ENCODE measurements at regions not wholly inside any gene's neighbourhood (a gene's known extent, or its start where the extent isn't known, plus 50 kb on each side); places are given as distances from the start of the nearest gene placed in this dataset.
"Not testable (repeated sequence)": the region's sequence is repeated elsewhere in the genome, so short reads cannot be mapped to it uniquely, and the experiment has no call there.

GRCh38 chr13:63554157-63554556, 2138.5 kb upstream of the PCDH20 start:
- no peak for DNase-seq

DNA sequence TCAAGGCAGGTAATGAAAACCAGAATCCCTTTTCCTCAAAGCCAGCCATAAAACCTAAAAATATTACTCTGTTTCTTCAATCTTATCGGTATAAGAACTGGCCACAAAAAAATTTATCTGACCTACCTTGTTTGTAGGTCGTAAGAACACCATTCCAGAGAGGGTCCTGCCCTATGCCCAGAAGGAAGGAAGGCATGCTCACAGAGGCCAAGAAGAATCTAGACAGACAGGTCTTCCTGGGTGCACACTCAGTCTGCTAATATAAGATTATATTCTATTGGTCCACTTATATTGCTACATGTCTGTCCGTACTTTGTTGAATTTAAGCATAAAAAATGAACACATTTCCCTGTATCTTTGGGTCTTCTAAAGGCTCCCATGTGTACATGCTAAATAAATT, 2136.1 kb upstream of the PCDH20 start:
- no peak for DNase-seq

DNA sequence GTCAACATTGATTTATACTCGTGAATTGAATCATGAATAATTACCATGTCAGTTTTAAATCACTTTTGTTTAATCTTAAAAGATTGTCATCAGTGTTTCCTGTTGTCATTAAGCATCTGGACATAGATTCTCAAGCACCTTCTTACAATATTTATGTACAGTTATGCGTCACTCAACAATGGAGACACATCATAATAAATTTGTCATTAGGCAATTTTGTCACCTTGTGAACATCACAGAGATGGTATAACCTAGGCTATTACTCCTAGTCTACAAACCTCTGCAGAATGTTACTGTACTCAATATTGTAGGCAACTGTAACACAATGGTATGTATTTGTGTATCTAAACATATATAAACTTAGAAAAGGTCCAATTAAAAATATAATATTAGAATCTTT, 2130.9 kb upstream of the PCDH20 start:
- DNase-seq: no peak

- DNase-seq: no peak
Measured at GRCh38 chr13:63542770-63543169, 2127.1 kb upstream of the PCDH20 start.

GRCh38 chr13:63541336-63541735, 2125.7 kb upstream of the PCDH20 start:
- DNase-seq: no peak

DNA sequence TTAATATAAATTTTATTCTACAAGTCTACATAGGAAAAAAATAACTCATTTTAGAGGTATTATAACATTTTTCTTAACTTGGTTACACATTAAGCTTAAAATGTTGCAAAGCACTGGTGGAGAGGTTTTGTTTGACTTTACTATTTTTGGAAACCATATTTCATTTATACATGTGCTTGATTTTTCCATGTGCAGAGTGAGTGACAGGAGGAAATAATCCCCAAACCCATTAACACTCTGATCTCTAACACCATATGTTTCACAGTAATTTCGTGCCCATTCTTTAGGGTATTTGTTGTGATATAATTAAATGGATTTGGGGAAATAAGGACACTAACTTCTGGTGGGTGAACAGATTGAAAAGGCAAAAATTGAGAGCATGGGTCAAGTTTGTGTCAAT, 2124.4 kb upstream of the PCDH20 start:
- DNase-seq: no peak

GRCh38 chr13:63517371-63517770, 2101.7 kb upstream of the PCDH20 start:
- DNase-seq: no peak

GRCh38 chr13:63516124-63516523, 2100.5 kb upstream of the PCDH20 start:
- DNase-seq: no peak

- DNase-seq: no peak
Measured at GRCh38 chr13:63514886-63515285, 2099.2 kb upstream of the PCDH20 start.

- no peak for DNase-seq
Measured at GRCh38 chr13:63512095-63512494, 2096.4 kb upstream of the PCDH20 start.

GRCh38 chr13:63501702-63502101, 2086.1 kb upstream of the PCDH20 start:
- DNase-seq: no peak

DNA sequence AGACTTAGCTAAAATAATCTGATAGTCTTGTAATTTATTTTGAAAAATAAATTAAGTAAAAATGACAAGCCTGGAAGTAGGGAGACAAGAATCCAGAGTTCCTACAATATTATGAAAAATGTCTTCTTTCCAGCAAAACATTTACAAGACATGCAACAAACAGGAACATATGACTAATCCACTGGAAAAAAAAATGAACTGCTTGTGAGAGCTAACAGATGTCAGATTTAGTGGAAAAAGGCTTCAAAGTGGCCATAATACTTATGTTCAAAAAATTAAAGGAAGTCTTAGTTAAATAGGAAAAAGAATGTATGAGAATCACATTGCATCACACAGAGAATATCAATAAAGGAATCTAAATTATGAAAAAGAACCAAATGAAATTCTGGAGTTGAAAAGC, 2082.0 kb upstream of the PCDH20 start:
- no peak for DNase-seq

GRCh38 chr13:63492604-63493003, 2077.0 kb upstream of the PCDH20 start:
- DNase-seq: no peak

DNA sequence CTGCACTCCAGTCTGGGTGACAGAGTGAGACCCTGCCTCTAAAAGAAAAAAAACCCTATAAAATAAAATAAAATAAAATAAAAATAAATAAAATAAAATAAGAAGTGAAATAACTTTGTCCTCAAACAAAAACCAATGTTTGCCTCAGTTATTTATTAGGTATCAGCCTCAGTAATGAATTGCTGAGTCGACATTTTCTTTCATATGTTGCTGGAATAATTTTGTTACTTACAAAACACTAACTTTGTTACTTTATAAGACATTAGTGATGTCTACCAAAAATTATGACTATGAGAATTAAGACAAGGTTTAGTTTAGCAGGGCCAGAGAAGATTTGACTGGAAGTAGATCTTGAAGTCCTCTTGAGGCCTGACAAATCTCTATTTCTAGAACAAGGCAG, 2074.5 kb upstream of the PCDH20 start:
- DNase-seq: no peak

DNA sequence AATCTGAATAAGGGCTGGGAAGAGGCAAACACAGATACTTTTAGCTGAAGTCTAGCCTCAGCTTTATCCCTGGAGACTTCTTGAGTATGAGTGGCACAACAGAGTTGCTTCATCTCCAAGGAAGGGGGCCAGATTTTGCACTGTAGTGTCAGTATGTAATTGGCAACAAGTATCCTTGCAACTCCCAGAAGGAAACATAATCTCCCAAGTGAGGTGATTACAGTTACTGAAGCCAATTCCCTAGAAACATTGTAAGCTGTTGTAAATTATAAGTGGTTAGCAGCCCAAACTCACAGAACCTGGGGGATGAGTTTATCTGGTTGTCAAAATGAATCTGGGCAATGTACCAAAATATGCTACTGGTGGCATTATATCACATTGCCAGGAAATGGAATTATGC, 2065.7 kb upstream of the PCDH20 start:
- DNase-seq: no peak

DNA sequence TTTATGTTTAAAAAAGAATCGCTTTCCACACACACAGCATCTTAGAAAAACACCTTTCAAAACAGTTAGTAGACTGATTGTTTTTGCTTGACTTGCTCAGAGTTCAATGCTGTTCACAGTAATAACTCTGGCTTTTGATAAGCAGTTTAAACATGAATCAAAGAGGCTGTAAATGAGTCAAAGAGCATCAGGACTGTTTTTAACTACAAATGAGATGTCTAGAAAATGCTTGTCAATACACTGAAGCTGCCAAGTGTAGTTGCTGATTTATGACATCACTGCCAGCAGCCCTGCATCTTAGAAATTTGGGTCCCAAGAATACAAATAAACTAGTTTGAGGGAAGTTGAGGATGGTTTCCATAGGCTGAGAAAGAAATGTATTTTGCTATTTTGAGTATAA, 2057.1 kb upstream of the PCDH20 start:
- DNase-seq: no peak

- DNase-seq: no peak
Measured at GRCh38 chr13:63463782-63464610, 2048.3 kb upstream of the PCDH20 start.

- DNase-seq: no peak
Measured at GRCh38 chr13:63460462-63461090, 2044.9 kb upstream of the PCDH20 start.

- no peak for DNase-seq
Measured at GRCh38 chr13:63457186-63457585, 2041.5 kb upstream of the PCDH20 start.

DNA sequence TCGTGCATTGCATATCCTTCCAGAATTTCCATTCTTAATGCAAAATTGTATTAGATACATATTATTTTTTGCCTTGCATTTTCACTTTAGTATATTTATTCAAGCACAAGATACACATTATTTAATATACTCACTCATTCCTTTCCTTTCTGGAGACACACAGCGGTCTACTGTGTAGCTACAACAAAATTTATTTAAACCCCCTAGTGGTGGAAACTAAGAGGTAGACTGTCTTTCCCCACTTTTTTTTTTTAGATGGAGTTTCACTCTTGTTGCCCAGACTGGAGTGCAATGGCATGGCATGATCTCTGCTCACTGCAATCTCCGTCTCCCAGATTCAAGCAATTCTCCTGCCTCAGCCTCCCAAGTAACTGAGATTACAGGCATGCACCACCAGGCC, 2040.3 kb upstream of the PCDH20 start:
- no peak for DNase-seq

DNA sequence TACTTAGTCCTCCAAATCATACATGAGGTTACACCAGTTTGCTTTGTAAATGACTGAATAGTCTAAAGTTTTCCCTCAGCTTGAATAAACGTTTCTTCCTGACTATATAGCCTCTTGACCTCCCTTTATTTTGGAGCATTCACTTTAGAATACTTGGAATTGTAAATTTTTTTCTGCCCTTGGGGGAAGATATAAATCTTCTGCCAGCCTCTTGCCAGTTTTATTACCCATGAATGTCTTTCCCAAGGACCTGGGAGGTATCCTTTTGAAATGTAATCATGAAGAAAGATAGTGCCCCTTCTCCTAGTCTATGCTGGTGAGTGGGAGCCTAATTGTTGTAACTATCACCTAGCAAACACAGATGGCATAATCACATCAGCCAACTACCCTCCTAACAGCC, 2033.9 kb upstream of the PCDH20 start:
- no peak for DNase-seq

DNA sequence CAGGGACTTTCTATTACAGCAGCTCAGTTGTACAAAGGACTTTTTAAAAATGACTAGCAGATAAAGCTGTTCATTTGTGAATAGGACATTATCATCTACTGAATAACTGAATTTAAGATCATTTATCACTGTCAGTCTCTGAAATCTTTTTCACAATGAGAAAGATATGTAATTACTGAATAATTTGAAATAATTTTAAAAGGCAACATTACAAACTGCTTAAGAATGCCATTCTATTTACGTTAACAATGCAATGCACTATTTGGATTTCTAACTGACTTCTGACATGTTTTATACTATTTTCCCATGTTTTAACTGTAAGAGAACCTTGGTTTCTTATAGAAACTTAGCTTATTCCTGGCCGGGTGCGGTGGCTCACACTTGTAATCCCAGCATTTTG, 2033.0 kb upstream of the PCDH20 start:
- no peak for DNase-seq

- DNase-seq: no peak
Measured at GRCh38 chr13:63446329-63446728, 2030.7 kb upstream of the PCDH20 start.

DNA sequence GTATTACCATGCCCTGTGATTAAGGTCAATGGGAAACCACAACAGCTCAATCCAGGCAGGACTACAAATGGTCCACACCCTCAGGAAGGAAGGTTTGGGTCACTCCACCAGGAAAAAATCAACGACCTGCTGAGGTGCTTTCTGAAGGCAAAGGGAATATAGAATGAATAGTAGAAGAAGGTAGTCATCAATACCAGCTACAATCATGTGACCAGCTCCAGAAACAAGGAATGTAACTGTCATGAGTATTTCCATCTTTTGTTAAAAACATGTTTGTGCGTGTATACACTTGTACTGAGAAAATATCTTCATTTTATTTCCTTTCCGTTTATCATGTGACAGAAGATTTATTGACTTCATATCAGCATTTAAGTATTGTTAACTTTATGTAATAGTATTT, 2028.6 kb upstream of the PCDH20 start:
- DNase-seq: not testable (repeated sequence)

DNA sequence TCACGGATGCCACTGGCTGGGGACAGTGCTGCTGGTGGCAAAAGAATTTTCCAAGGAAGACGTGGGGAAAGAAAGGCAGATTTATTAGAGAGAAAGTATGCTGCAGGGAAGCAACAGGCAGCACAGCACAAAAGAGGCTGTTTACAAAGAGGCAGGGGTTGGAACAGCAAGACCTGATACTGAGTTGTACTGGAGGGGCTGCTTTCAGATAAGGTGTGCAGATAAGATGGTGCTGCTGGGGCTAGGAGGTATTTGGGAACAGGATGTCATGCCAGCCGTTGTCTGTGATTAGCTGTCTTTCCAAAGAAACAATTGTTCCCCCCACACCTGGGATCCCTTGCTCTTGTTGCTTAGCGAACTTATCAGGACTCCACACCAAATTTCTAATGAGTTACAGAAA, 2023.3 kb upstream of the PCDH20 start:
- no peak for DNase-seq

Measured in DMS153 (cell line).